NCI-H748 (cell line): ENCODE measurements at regions not wholly inside any gene's neighbourhood (a gene's known extent, or its start where the extent isn't known, plus 50 kb on each side); places are given as distances from the start of the nearest gene placed in this dataset.
A peak's percentile ranks its signal among the peaks of the same experiment; 100 is the strongest.
"Not testable (repeated sequence)": the region's sequence is repeated elsewhere in the genome, so short reads cannot be mapped to it uniquely, and the experiment has no call there.

Experiments
- DNase-seq: peaks from one replicate; lab custom pipeline; 2025; ENCODE audit not compliant: unreplicated experiment; lab: John Stamatoyannopoulos, UW

DNA sequence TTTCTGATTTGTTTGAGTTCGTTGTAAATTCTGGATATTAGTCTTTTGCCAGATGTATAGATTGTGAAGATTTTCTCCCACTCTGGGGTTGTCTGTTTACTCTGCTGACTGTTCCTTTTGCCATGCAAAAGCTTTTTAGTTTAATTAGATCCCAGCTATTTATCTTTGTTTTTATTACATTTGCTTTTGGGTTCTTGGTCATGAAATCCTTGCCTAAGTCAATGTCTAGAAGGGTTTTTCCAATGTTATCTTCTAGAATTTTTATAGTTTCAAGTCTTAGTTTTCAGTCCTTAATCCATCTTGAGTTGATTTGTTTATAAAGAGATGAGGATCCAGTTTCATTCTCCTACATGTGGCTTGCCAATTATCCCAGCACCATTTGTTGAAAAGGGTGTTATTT lies 68.7 kb upstream of the ZPLD1 start:
- not testable (repeated sequence) for DNase-seq

DNA sequence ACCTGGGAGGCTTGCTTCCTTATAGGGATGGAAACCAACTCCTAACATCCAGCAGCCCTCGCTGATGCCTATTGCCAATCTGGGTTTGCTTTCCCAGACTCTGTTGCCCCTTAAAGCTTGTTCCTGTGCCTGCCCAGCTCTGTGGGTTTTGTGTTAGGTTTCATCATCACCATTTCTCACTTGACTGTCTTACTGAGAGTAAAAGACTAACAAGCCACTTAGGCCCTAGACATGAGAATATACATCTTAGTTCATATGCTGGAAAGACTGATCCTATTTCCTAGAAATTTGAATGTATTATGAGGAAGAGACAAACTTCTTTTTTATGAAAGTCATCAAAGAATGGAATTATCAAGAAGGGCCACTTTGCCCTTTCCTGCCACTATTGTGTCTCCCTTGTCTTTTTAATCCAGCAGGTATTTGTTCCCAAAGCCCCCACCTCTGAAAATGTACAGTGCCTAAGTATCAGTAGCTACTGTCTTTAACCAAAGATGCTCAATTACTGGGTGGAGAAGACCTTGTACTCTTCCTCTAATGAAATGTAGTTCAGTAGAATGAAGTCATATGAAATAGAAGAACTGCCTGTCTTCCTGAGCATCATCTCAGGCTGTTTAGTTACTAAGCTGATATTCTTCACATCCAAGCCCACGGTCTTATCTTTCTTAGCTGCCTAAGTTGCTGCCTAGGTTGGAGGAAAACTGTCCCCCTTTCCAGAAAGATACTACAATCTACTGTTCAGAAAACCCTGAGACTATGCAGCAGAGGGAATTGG lies 59.8 kb upstream of the ZPLD1 start:
- no peak for DNase-seq

DNA sequence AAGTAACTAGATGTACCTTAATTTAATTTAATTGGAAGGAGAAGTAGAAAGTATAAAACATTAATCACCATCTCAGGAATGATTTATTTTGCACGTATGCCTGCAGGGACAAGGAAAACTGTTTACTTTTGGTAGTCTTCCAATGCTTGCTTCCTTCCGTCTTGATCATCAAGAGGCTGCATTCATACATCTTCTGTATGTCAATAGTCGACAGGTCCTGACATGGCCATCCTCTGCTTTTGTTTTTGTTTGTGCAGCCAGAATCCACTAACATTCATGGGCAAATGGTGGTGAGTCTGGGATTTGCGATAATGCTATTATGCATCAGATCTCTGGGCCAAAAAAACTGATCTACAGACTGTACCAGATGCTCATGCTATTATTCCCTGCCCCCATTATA lies 56.6 kb upstream of the ZPLD1 start:
- DNase-seq: peak; percentile 50

DNA sequence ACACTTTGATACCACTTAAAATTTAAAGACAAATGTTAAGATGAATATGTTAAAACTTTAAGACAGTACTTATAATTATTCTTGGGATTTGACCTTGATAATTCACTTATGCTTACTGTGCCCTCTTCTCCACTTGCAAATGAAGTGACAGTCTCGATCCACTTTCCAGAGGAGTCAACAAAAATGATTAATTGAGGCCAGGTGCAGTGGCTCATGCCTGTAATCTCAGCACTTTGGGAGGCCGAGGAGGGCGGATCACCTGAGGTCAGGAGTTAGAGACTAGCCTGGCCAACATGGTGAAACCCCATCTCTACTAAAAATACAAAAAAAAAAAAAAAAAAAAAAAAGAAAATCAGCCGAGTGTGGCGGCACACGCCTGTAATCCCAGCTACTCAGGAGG lies 52.6 kb upstream of the ZPLD1 start:
- not testable (repeated sequence) for DNase-seq
